Prostate gland (tissue), 2 donors: ENCODE measurements at regions not wholly inside any gene's neighbourhood (a gene's known extent, or its start where the extent isn't known, plus 50 kb on each side); places are given as distances from the start of the nearest gene placed in this dataset.

Source experiments
- CTCF ChIP-seq, 4 experiments: fragments of 200-600 bp in 2 of 4; fragments of 450-650 bp in 2 of 4; sonication (generic) in 2 of 4; IDR thresholded peaks; 1 replicate in 3 of 4; 2 replicates in 1 of 4; pipeline ENCODE4 v1.5.1; 2016 to 2019; ENCODE audit warnings: antibody characterized with exemption in 4 of 4, mild to moderate bottlenecking in 2 of 4, moderate library complexity in 2 of 4
- POLR2A ChIP-seq: fragments of 450-650 bp; IDR thresholded peaks from one replicate; pipeline ENCODE4 v1.6.1; 2016; ENCODE audit warnings: antibody characterized with exemption, mild to moderate bottlenecking
- POLR2AphosphoS5 ChIP-seq: sonication (generic); formaldehyde crosslinking; IDR thresholded peaks from one replicate; pipeline ENCODE4 v1.6.1; 2017; ENCODE audit warnings: antibody characterized with exemption

GRCh38 chr5:176726746-176727527, 79.7 kb downstream of the TSPAN17 start:
- no peak for TF ChIP-seq CTCF (IDR thresholded peaks at IDR 0.05)
- no peak for TF ChIP-seq POLR2A
- no peak for TF ChIP-seq POLR2AphosphoS5
